ENCODE measurements at regions not wholly inside any gene's neighbourhood (a gene's known extent, or its start where the extent isn't known, plus 50 kb on each side); places are given as distances from the start of the nearest gene placed in this dataset.

DNA sequence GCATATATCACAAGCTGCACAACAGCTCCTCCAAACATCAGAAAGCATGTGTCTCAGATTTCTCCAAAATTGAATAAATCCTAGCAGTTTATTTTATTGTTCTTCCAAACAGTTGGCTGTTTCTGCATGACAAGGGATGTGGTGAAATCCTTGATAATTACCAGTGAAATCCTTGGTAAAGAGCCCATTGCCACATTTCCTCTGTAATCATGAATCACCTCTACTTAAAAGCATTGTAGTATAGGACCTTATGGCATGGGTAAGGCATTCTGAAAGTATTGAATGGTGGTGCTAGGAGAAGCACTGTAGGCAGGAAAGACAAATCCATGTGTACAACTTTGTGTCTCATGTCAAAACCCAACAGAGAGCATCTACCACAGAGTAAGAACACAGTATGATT, 135.8 kb upstream of the NDST3 start:
- TF ChIP-seq, protein P1, sequence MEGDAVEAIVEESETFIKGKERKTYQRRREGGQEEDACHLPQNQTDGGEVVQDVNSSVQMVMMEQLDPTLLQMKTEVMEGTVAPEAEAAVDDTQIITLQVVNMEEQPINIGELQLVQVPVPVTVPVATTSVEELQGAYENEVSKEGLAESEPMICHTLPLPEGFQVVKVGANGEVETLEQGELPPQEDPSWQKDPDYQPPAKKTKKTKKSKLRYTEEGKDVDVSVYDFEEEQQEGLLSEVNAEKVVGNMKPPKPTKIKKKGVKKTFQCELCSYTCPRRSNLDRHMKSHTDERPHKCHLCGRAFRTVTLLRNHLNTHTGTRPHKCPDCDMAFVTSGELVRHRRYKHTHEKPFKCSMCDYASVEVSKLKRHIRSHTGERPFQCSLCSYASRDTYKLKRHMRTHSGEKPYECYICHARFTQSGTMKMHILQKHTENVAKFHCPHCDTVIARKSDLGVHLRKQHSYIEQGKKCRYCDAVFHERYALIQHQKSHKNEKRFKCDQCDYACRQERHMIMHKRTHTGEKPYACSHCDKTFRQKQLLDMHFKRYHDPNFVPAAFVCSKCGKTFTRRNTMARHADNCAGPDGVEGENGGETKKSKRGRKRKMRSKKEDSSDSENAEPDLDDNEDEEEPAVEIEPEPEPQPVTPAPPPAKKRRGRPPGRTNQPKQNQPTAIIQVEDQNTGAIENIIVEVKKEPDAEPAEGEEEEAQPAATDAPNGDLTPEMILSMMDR (IDR thresholded peaks at IDR 0.05; ENCODE audit: insufficient read depth, low read length) = no peak
- TF ChIP-seq POLR2AphosphoS5 (IDR thresholded peaks at IDR 0.05; ENCODE audit: low read depth) (no peak), GABPA (IDR thresholded peaks at IDR 0.05; ENCODE audit: low read depth) (no peak), SPI1 (IDR thresholded peaks at IDR 0.05; ENCODE audit: borderline replicate concordance, low read depth) (no peak)
- TF ChIP-seq, protein P2, sequence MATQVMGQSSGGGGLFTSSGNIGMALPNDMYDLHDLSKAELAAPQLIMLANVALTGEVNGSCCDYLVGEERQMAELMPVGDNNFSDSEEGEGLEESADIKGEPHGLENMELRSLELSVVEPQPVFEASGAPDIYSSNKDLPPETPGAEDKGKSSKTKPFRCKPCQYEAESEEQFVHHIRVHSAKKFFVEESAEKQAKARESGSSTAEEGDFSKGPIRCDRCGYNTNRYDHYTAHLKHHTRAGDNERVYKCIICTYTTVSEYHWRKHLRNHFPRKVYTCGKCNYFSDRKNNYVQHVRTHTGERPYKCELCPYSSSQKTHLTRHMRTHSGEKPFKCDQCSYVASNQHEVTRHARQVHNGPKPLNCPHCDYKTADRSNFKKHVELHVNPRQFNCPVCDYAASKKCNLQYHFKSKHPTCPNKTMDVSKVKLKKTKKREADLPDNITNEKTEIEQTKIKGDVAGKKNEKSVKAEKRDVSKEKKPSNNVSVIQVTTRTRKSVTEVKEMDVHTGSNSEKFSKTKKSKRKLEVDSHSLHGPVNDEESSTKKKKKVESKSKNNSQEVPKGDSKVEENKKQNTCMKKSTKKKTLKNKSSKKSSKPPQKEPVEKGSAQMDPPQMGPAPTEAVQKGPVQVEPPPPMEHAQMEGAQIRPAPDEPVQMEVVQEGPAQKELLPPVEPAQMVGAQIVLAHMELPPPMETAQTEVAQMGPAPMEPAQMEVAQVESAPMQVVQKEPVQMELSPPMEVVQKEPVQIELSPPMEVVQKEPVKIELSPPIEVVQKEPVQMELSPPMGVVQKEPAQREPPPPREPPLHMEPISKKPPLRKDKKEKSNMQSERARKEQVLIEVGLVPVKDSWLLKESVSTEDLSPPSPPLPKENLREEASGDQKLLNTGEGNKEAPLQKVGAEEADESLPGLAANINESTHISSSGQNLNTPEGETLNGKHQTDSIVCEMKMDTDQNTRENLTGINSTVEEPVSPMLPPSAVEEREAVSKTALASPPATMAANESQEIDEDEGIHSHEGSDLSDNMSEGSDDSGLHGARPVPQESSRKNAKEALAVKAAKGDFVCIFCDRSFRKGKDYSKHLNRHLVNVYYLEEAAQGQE (IDR thresholded peaks at IDR 0.05; ENCODE audit: insufficient replicate concordance, low read depth) = no peak
